Panc1 (cell line): ENCODE measurements at regions not wholly inside any gene's neighbourhood (a gene's known extent, or its start where the extent isn't known, plus 50 kb on each side); places are given as distances from the start of the nearest gene placed in this dataset.

ENCODE experiments used
- CTCF ChIP-seq: fragments of 450-650 bp; IDR thresholded peaks from 2 replicates; pipeline ENCODE4 v1.5.1; 2017; ENCODE audit warnings: mild to moderate bottlenecking
- POLR2AphosphoS5 ChIP-seq: IDR thresholded peaks from 2 replicates; pipeline ENCODE4 v1.6.1; 2012; ENCODE audit warnings: mild to moderate bottlenecking, low read depth, low read length, moderate library complexity
- SIN3A ChIP-seq: IDR thresholded peaks from 2 replicates; pipeline ENCODE4 v1.6.1; 2012; ENCODE audit warnings: low read depth, mild to moderate bottlenecking, low read length, moderate library complexity, borderline replicate concordance; ENCODE audit not compliant: insufficient read depth

GRCh38 chr2:212831671-212832199, 293.1 kb upstream of the ERBB4 start:
- TF ChIP-seq CTCF (no peak), POLR2AphosphoS5 (no peak), SIN3A (no peak)
